NCI-H2227 treated with DMSO at 0.1 percent for 48 hours (cell line): ENCODE measurements at regions not wholly inside any gene's neighbourhood (a gene's known extent, or its start where the extent isn't known, plus 50 kb on each side); places are given as distances from the start of the nearest gene placed in this dataset.

Experiments
- DNase-seq: peaks from one replicate; lab custom pipeline; 2025; lab: John Stamatoyannopoulos, UW

GRCh38 chr2:206845877-206846276 lies 80.5 kb downstream of the FASTKD2 start:
- DNase-seq: no peak

DNA sequence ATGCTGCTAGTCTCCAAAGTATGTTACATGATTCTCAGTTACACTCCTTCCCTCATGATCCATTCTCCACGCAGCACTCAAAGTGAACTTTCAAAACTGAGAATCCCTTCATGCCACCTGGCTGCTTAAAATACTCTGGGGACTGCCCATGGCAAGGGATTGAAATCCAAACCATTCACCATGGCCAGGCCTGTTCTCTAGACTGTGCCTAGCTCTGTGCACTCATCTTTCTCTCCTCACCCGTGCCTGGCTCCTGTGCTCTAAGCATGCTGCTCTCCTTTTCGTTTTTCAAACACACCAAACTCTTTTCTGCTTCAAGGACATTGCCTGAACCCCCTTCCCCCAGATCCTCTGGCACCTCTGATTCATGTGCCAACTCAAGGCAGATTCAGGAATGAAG lies 80.9 kb downstream of the FASTKD2 start:
- no peak for DNase-seq

DNA sequence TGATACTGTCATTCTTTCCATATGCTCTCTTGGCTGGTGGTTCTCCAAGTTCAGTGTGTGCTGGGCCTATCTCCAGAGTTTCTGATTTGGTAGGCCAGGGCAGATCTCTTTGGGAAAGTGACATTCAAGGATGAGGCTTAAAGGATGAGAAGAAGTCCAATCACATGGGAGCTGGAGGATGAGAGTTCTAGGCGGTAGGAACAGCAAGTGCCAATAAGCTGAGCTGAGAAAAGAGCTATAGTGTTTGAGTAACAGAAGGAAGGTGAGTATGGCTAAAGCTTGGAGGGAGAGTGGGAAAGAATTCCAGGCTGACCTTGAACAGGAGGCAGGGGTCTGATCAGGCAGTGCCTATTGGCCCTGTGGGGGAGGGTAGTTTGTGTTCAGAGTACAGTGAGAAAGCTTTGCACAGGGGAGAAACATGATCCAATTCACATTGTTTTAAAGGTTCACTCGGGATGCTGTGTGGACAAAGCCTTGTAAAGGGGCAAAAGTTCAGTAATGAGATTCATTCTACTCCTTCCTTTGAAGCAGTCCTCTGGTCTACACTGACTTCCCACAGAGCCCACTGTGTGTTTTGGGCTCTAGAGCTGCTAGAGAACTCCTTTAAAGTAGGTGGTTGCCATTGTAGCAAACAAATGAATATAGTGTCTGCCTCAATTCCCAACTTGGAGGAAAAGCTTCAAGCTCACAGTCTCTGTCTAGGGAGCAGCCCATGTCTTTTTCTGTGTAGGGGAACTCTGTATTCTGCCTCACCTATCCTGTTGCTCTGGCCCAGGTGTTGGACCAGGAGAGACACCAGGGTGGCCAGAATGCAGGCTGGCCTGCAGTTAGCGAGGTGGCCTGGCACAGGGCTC lies 81.8 kb downstream of the FASTKD2 start:
- DNase-seq: no peak

DNA sequence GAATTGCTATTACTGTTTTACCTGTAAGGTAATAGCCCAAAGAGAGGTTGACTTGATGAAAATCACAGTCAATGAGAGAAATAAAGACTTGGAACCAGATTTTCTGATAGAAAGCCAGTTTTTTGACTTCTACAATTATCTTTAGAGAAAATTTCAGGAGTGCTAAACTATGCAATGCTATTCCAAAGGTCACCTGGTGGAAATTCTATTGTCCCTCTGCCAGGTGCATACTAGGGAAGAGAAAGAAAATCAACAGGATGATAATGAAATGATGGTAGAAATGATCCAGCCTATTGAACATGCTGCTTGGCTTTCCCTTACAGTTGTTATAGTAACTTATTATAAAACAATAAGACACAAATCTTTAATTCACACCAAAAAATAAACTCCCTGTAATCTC lies 85.0 kb downstream of the FASTKD2 start:
- no peak for DNase-seq

DNA sequence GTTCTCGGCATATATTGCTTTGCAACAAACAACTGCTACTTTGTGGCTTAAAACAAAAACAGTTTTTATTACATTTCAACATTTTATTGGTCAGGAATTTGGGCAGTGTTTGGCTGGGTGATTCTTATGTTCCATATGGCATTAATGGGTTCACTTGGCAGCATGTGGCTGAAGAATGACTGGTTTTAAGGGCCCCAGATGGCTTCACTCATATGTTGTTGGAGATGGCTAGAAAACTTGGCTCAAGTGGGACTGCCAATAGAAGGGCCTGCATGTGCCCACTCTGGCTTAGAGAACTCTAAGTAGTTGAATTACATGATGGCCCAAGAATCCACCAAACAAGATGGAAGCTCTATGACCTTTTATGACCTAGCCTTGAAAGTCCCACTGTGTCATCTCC lies 86.1 kb downstream of the FASTKD2 start:
- DNase-seq: no peak

GRCh38 chr2:206853915-206854314 lies 85.4 kb upstream of the CPO start:
- DNase-seq: no peak

- no peak for DNase-seq
Observed at GRCh38 chr2:206855585-206856433, 83.5 kb upstream of the CPO start.

GRCh38 chr2:206856513-206856912 lies 82.8 kb upstream of the CPO start:
- no peak for DNase-seq

GRCh38 chr2:206858687-206859329 lies 80.5 kb upstream of the CPO start:
- DNase-seq: no peak

DNA sequence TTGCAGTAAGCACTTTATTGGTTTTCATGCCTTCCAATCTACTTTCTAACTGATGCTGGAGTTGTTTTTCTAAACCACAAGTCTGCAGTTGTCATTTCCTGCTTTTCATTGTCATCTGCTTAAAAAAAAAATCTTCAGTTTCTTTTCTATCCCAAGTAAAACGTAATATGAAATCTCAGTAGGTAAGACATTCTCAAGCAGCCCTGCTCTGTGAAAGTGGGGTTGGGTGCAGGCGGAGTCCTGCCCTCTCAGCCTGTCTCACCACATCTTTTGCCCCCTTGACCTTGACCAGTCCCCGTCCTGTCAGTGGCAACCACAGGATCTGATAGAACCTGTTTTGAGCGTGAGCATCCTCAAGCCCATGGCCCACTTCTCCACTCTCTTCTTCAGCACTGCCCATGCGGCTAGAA lies 80.0 kb upstream of the CPO start:
- no peak for DNase-seq

GRCh38 chr2:206863196-206863595 lies 76.1 kb upstream of the CPO start:
- peak; percentile 59 for DNase-seq

DNA sequence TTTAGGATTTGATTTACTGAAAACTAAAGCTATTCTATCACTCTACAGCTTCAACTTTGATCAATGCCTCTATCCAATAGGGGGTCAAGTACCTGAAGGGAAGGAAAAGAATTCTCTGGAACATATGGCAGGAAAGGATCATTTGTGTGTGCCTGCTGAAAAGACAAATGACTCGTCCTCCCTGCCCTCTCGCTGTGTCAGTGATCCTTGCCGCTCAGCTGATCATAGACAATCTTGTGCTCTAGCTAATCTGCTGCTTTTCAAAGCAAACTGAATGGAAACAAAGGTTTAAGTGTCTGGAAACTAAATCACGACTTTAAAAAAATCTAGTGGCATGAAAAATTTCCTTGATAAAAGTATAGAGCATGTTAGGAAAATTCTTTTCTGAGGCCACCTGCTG lies 75.6 kb upstream of the CPO start:
- DNase-seq: peak; percentile 50

DNA sequence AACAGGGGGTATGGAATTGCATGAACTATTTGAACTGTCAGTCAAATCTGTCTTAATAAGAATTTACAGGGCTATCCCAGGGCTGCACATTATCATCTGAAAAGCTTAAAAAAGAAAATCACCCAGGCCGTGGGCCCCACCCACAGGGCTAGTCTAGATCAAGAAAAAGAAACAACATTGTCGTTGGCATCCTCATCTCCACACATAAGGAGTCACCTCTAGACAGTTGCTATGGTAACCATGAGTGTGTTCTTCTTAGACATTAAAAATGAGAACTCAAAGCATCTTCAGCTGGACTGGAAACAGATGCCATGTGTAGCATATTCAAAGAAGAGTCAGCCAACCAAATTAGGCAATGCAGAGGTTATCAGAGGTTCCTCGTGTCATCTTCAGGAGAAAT lies 72.3 kb upstream of the CPO start:
- DNase-seq: peak; percentile 61

DNA sequence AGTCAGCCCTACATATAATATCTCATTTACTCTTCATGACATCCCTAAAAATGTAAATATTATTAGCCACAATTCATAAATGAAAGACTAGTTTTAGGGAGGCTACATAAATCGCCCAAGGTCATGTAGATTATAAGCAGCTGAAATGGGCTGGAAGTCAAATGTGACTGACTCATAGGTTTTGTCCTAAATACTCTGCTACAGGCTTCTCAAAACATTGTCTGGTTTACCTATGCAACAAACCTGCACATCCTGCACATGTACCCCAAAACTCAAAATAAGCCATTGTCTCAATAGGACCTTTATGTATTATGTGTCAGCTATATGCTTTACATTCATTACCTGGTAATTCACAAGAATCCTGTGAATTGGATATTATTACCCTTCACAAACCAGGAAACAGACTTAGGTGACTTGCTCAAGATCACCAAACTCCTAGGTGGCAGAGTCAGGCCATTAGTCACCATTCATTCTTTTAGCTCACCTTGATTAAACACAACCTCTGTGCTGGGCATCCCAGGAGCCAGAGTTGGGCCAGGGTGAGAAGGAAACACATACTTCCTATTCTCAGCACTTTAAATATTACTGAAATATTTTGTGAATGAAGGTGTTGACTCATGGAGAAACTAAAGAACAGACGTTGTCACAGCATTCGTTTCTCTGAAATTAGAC lies 69.4 kb upstream of the CPO start:
- DNase-seq: no peak

- peak; percentile 44 for DNase-seq
Observed at GRCh38 chr2:206873423-206873822, 65.9 kb upstream of the CPO start.

GRCh38 chr2:206875701-206876100 lies 63.6 kb upstream of the CPO start:
- no peak for DNase-seq

DNA sequence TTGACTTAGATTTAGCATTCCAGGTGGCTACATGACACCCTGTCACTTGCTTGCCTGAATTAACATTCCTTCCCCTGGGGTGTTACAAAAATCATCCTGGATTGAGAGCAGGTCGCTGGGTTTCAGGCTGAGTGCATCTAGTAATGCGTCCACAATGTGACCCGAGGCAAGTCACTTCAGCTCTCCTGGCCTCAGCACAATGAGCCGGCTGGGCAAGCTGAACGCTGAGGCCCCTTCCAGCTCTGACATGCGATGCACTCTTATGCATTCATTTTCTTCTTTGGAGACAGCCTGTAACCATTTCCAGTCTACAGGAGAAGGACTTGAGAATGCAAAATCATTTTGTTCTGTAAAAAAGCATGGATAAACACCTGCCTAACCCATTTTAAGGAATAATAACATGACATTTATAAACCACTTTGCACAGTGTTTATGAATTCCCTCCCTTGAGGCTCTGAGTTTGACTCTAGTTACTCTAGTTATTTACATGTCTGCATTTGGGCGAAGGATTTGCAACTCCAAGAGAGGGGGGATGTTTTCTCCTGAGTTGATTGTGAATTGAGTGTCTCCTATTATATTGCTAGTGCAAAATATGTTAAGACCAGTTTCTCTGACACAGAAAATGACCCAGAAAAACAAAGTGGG lies 63.0 kb upstream of the CPO start:
- peak; percentile 39 for DNase-seq

DNA sequence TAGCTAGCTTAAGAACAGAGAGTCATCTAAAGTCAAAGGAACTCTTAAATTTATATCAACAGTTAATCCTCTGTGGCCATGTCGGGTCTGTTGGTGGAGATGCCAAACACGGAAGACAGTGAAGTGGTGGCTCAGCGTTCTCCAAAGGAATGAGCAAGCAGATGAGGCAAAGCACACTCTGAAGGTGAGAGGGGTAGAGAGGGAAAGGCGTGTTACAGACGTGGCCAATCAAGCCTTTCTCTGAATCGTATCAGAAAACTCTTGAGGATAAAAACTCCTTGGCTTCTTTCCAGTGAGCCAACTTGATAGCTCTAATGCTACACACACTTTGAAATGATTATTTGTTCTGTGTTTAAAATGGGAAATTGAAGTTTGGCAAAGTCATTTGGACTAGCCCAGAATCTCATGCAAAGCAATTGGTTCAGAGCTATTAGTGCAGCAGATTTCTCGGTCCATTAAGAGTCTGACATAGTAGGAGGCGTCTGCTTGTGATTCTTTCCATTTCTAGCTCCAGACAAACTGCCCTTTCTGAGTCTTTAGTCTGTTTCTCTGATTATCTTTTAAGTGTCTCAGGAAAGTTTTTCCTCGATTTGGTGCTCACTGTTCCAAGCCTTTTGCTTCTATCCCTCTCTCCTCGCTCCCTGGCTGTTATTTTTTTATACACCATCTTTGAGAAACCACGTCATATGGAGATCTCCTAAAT lies 57.5 kb upstream of the CPO start:
- peak; percentile 28 for DNase-seq

DNA sequence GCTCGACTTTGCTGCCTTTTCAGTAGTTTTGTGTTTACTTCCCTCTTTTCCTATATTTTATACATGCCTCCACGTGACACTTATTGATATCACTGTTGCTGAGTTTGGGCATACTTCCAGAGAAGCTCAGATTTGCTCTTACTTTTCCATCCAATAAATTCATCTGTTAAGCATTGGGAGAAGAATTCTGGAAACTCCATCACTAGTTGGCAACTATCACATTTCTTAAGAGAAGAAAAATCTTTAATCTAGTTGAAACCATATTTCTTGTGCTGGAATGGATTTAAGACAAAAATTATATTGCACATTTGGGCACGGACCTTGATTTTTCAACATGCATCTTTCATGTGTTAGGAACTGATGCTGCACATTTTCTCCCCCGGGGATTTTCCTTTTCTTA lies 52.6 kb upstream of the CPO start:
- no peak for DNase-seq

DNA sequence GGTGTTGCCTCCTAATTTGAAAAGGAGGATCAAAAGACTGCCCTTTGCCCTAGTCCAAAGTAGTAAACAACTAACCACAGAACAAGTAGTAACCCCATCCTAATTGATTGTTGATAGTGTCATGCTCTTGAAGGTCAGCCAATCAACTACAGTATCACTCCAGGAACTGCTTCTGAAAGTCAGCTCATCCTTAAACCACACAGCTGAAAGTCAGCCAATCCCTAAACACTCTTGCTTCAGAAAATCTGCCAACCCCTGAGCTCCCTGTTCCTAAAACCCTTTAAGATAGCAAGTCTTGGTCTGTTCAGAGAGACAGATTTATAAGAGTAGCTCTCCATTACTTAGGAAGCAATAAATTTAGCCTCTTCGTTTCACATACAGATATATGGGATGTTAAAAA lies 51.6 kb upstream of the CPO start:
- no peak for DNase-seq
